T-cell (primary cell): ENCODE measurements at regions not wholly inside any gene's neighbourhood (a gene's known extent, or its start where the extent isn't known, plus 50 kb on each side); places are given as distances from the start of the nearest gene placed in this dataset.

Source experiments
- ATAC-seq, 4 experiments: fragments of 200-7000 bp in 3 of 4; fragments of 150-1000 bp in 1 of 4; cut with Tn5 transposase; replicated peaks in 1 of 4; 1 replicate in 3 of 4; 2 replicates in 1 of 4; pipeline ENCODE4 v1.10.0; 2021; ENCODE audit warnings: moderate library complexity in 3 of 4, mild to moderate bottlenecking in 2 of 4, moderate number of reproducible peaks in 1 of 4
- CTCF ChIA-PET, 2 donors: fragments of 300-600 bp; sonication (Branson Sonifier 250); formaldehyde crosslinking; loops; one replicate each; lab custom pipeline; 2022; ENCODE audit warnings: antibody characterized with exemption in 2 of 2; lab: Charles Lee
- POLR2A ChIA-PET, 2 donors: fragments of 300-600 bp; sonication (Branson Sonifier 250); formaldehyde crosslinking; loops; one replicate each; lab custom pipeline; 2022; ENCODE audit warnings: antibody characterized with exemption in 2 of 2; lab: Charles Lee
- DNase-seq, 35 experiments: peaks; one replicate each; pipeline versions ENCODE4 v3.0.0 to v3.0.0-alpha.2; 2013 to 2023
- H3K27ac ChIP-seq: one replicate; pipeline ENCODE4 v1.5.1; 2013; ENCODE audit warnings: low read length
- H3K27me3 ChIP-seq, 2 experiments: replicated peaks in 1 of 2; 1 replicate in 1 of 2; 2 replicates in 1 of 2; pipeline versions ENCODE4 v1.6.1 to v1.7.0; 2013; ENCODE audit warnings: low read length in 1 of 2, mixed read lengths in 1 of 2; ENCODE audit not compliant: control insufficient read depth in 2 of 2, insufficient read depth in 2 of 2; ENCODE audit errors: extremely low read depth in 1 of 2
- H3K36me3 ChIP-seq, 2 donors: 1 replicate in 1 of 2; 2 replicates in 1 of 2; pipeline versions ENCODE4 v1.6.1 to v1.7.0; 2013; ENCODE audit warnings: low read length in 1 of 2; ENCODE audit not compliant: control insufficient read depth in 2 of 2, insufficient read depth in 1 of 2; ENCODE audit errors: extremely low read depth in 1 of 2
- H3K4me1 ChIP-seq, 2 experiments: 1 replicate in 1 of 2; 2 replicates in 1 of 2; pipeline versions ENCODE4 v1.6.1 to v1.7.0; 2013; ENCODE audit warnings: low read length in 2 of 2, mixed read lengths in 1 of 2; ENCODE audit not compliant: insufficient read depth in 2 of 2, control insufficient read depth in 1 of 2; ENCODE audit errors: extremely low read depth in 1 of 2
- H3K4me3 ChIP-seq, 2 donors: 1 replicate in 1 of 2; 2 replicates in 1 of 2; pipeline versions ENCODE4 v1.5.1 to v1.7.0; 2013; ENCODE audit warnings: mild to moderate bottlenecking in 2 of 2, low read length in 1 of 2, moderate library complexity in 1 of 2; ENCODE audit not compliant: control insufficient read depth in 1 of 2; ENCODE audit errors: extremely low read depth in 1 of 2
- H3K9me3 ChIP-seq: 2 replicates; pipeline ENCODE4 v1.7.0; 2013
- H3K27ac Mint-ChIP-seq, 2 donors: one replicate each; pipeline ENCODE4 v1.8.0; 2020 to 2021; ENCODE audit warnings: mild to moderate bottlenecking in 2 of 2, mixed read lengths in 2 of 2
- H3K27me3 Mint-ChIP-seq, 2 donors: one replicate each; pipeline ENCODE4 v1.8.0; 2021 to 2022; ENCODE audit warnings: mixed read lengths in 2 of 2
- H3K36me3 Mint-ChIP-seq: one replicate; pipeline ENCODE4 v1.8.0; 2021; ENCODE audit warnings: mixed read lengths
- H3K4me1 Mint-ChIP-seq, 3 donors: one replicate each; pipeline ENCODE4 v1.8.0; 2020 to 2022; ENCODE audit warnings: mixed read lengths in 3 of 3, mild to moderate bottlenecking in 1 of 3
- H3K4me3 Mint-ChIP-seq, 3 donors: one replicate each; pipeline ENCODE4 v1.8.0; 2020 to 2022; ENCODE audit warnings: mild to moderate bottlenecking in 3 of 3, mixed read lengths in 3 of 3, moderate library complexity in 3 of 3
- H3K9me3 Mint-ChIP-seq, 3 donors: one replicate each; pipeline ENCODE4 v1.8.0; 2020 to 2022; ENCODE audit warnings: mixed read lengths in 3 of 3
- WGBS: methylation state at CpG from one replicate; pipeline ENCODE4 v1.1.5; 2013; ENCODE audit warnings: missing lambda C conversion rate; ENCODE audit not compliant: insufficient coverage; 5-methylcytosine and 5-hydroxymethylcytosine counted together

GRCh38 chr2:45330108-45330507 lies 281.0 kb downstream of the SRBD1 start:
- DNase-seq, result no peak
- Histone ChIP-seq H3K27me3 (peaks cover 0 to 21% of the 10 kb centered on the region in 2 experiments), H3K27ac (no peak overlapping the region), H3K4me3 (no peak overlapping the region), H3K9me3 (no peaks in the 10 kb centered on the region), H3K4me1 (no peaks in the 10 kb centered on the region), H3K36me3 (no peaks in the 10 kb centered on the region)
- H3K4me3 Mint-ChIP-seq, result no peak overlapping the region
- H3K9me3 Mint-ChIP-seq, result no peaks in the 10 kb centered on the region
- ChIA-PET POLR2A (no interaction called here), CTCF (no interaction called here)
- H3K36me3 Mint-ChIP-seq, result no peaks in the 10 kb centered on the region
- ATAC-seq, result no peak
- H3K27me3 Mint-ChIP-seq, result peaks cover 4 to 5% of the 10 kb centered on the region in 2 donors
- H3K4me1 Mint-ChIP-seq, result no peaks in the 10 kb centered on the region
- H3K27ac Mint-ChIP-seq, result no peak overlapping the region
- whole genome bisulfite sequencing, result 89% methylated on average over 3 of the region's 5 CpGs

- Mint-ChIP-seq H3K36me3 (no peaks in the 10 kb centered on the region), H3K27ac (no peak overlapping the region), H3K4me1 (no peaks in the 10 kb centered on the region), H3K4me3 (no peak overlapping the region), H3K27me3 (peaks cover 4 to 5% of the 10 kb centered on the region in 2 donors), H3K9me3 (no peaks in the 10 kb centered on the region)
- CTCF ChIA-PET, result interaction anchor here in 1 of 2 donors (0.5 kb wide), 1 partner anchor 205 kb away, joined by 6 read pairs; no protein-coding TSS in a partner anchor
- Histone ChIP-seq H3K9me3 (no peaks in the 10 kb centered on the region), H3K27ac (no peak overlapping the region), H3K27me3 (peaks cover 0 to 21% of the 10 kb centered on the region in 2 experiments), H3K4me1 (no peaks in the 10 kb centered on the region), H3K4me3 (no peak overlapping the region), H3K36me3 (no peaks in the 10 kb centered on the region)
- POLR2A ChIA-PET, result interaction anchor here in 1 of 2 donors (0.5 kb wide), 1 partner anchor 31 kb away, joined by 5 read pairs; no protein-coding TSS in a partner anchor
- 60% methylated on average over 6 of the region's 7 CpGs for WGBS
- ATAC-seq (no peak), DNase-seq (no peak)
Measured at GRCh38 chr2:45329045-45329677, 281.9 kb downstream of the SRBD1 start.

GRCh38 chr2:45328264-45328870 lies 282.7 kb downstream of the SRBD1 start:
- no peaks in the 10 kb centered on the region for H3K36me3 ChIP-seq
- ChIA-PET POLR2A (no interaction called here), CTCF (interaction anchor here in 1 of 2 donors (0.5 kb wide), 1 partner anchor 204 kb away, joined by 6 read pairs; no protein-coding TSS in a partner anchor)
- Mint-ChIP-seq H3K27ac (no peak overlapping the region), H3K27me3 (peaks cover 4 to 5% of the 10 kb centered on the region in 2 donors), H3K4me3 (no peak overlapping the region), H3K9me3 (peaks cover 0 to 5% (median 0%) of the 10 kb centered on the region in 3 donors), H3K36me3 (no peaks in the 10 kb centered on the region), H3K4me1 (no peaks in the 10 kb centered on the region)
- no peaks in the 10 kb centered on the region for H3K4me1 ChIP-seq
- H3K9me3 ChIP-seq, result no peaks in the 10 kb centered on the region
- no CpG with 5 or more reads among the region's 3 CpGs for WGBS
- no peak overlapping the region for H3K27ac ChIP-seq
- peaks cover 0 to 19% of the 10 kb centered on the region in 2 experiments for H3K27me3 ChIP-seq
- H3K4me3 ChIP-seq, result no peak overlapping the region
- ATAC-seq, result no peak
- no peak for DNase-seq

- no peaks in the 10 kb centered on the region for H3K4me1 ChIP-seq
- Mint-ChIP-seq H3K27me3 (peaks cover 5% of the 10 kb centered on the region in 2 donors), H3K27ac (no peak overlapping the region), H3K9me3 (peaks cover 0 to 5% (median 0%) of the 10 kb centered on the region in 3 donors), H3K4me1 (no peaks in the 10 kb centered on the region), H3K36me3 (no peaks in the 10 kb centered on the region), H3K4me3 (no peak overlapping the region)
- CTCF ChIA-PET, result interaction anchor here in 1 of 2 donors (0.5 kb wide), 1 partner anchor 740 kb away, joined by 3 read pairs; no protein-coding TSS in a partner anchor
- no peak overlapping the region for H3K27ac ChIP-seq
- DNase-seq, result no peak
- WGBS, result 100% methylated on average over 2 of the region's 3 CpGs
- POLR2A ChIA-PET, result no interaction called here
- no peaks in the 10 kb centered on the region for H3K9me3 ChIP-seq
- no peak overlapping the region for H3K4me3 ChIP-seq
- peaks cover 0 to 4% of the 10 kb centered on the region in 2 experiments for H3K27me3 ChIP-seq
- ATAC-seq, result no peak
- H3K36me3 ChIP-seq, result no peaks in the 10 kb centered on the region
Measured at GRCh38 chr2:45323344-45323743, 287.7 kb downstream of the SRBD1 start.

GRCh38 chr2:45320956-45321355 lies 290.1 kb downstream of the SRBD1 start:
- CTCF ChIA-PET, result no interaction called here

GRCh38 chr2:45319683-45320455 lies 291.2 kb downstream of the SRBD1 start:
- peaks cover 0 to 5% (median 0%) of the 10 kb centered on the region in 3 donors for H3K9me3 Mint-ChIP-seq
- ATAC-seq, result no peak
- Histone ChIP-seq H3K4me1 (no peaks in the 10 kb centered on the region), H3K27me3 (peaks cover 0 to 4% of the 10 kb centered on the region in 2 experiments), H3K9me3 (no peaks in the 10 kb centered on the region), H3K36me3 (no peaks in the 10 kb centered on the region), H3K4me3 (no peak overlapping the region), H3K27ac (no peak overlapping the region)
- DNase-seq, result no peak
- H3K27me3 Mint-ChIP-seq, result peaks cover 0 to 7% of the 10 kb centered on the region in 2 donors
- ChIA-PET CTCF (no interaction called here), POLR2A (no interaction called here)
- 71% methylated on average over 6 of the region's 7 CpGs for WGBS
- H3K36me3 Mint-ChIP-seq, result no peaks in the 10 kb centered on the region
- no peaks in the 10 kb centered on the region for H3K4me1 Mint-ChIP-seq
- no peak overlapping the region for H3K27ac Mint-ChIP-seq
- H3K4me3 Mint-ChIP-seq, result no peak overlapping the region

More at GRCh38 chr2:45320956-45321355, 290.1 kb downstream of the SRBD1 start:
- no peaks in the 10 kb centered on the region for H3K9me3 ChIP-seq
- POLR2A ChIA-PET, result no interaction called here
- no peak for DNase-seq
- ATAC-seq, result no peak
- no peaks in the 10 kb centered on the region for H3K4me1 ChIP-seq
- Mint-ChIP-seq H3K4me1 (no peaks in the 10 kb centered on the region), H3K27ac (no peak overlapping the region), H3K36me3 (no peaks in the 10 kb centered on the region), H3K9me3 (peaks cover 0 to 5% (median 0%) of the 10 kb centered on the region in 3 donors), H3K27me3 (peaks cover 0 to 7% of the 10 kb centered on the region in 2 donors), H3K4me3 (no peak overlapping the region)
- H3K27ac ChIP-seq, result no peak overlapping the region
- H3K4me3 ChIP-seq, result no peak overlapping the region
- H3K36me3 ChIP-seq, result no peaks in the 10 kb centered on the region
- no CpG with 5 or more reads among the region's 2 CpGs for WGBS
- H3K27me3 ChIP-seq, result peaks cover 0 to 4% of the 10 kb centered on the region in 2 experiments
